B cell (primary cell): ENCODE measurements at regions not wholly inside any gene's neighbourhood (a gene's known extent, or its start where the extent isn't known, plus 50 kb on each side); places are given as distances from the start of the nearest gene placed in this dataset.

Experiments used
- ATAC-seq: fragments of 200-7000 bp; cut with Tn5 transposase; one replicate; pipeline ENCODE4 v1.10.0; 2021; ENCODE audit warnings: low read depth, mild to moderate bottlenecking, moderate number of reproducible peaks, moderate library complexity
- CTCF ChIA-PET: fragments of 350-600 bp; sonication (Branson Sonifier 250); formaldehyde crosslinking; loops from one replicate; lab custom pipeline; 2021; ENCODE audit warnings: antibody characterized with exemption, inconsistent platforms; lab: Charles Lee
- POLR2A ChIA-PET: fragments of 350-600 bp; sonication (Branson Sonifier 250); formaldehyde crosslinking; loops from one replicate; lab custom pipeline; 2021; ENCODE audit warnings: antibody characterized with exemption; lab: Charles Lee
- DNase-seq: peaks from one replicate; pipeline ENCODE4 v3.0.0; 2013
- H2AFZ ChIP-seq: 2 replicates; pipeline ENCODE4 v1.6.1; 2012; ENCODE audit warnings: mild to moderate bottlenecking, low read depth, low read length; ENCODE audit not compliant: insufficient read depth, poor library complexity, severe bottlenecking
- H3K27ac ChIP-seq, 2 donors: 1 replicate in 1 of 2; 2 replicates in 1 of 2; pipeline ENCODE4 v1.5.1; 2012 to 2013; ENCODE audit warnings: low read length in 2 of 2, mild to moderate bottlenecking in 2 of 2, moderate library complexity in 1 of 2
- H3K27me3 ChIP-seq, 4 experiments: fragments of 200-600 bp in 1 of 4; sonication (generic) in 1 of 4; replicated peaks in 1 of 4; 1 replicate in 2 of 4; 2 replicates in 2 of 4; pipeline versions ENCODE4 v1.6.1 to v1.7.0; 2013 to 2016; ENCODE audit warnings: low read length in 3 of 4, mild to moderate bottlenecking in 2 of 4, mixed read lengths in 1 of 4, moderate library complexity in 1 of 4; ENCODE audit not compliant: insufficient read depth in 4 of 4, control insufficient read depth in 3 of 4; ENCODE audit errors: control extremely low read depth in 1 of 4
- H3K36me3 ChIP-seq, 2 experiments: replicated peaks in 1 of 2; 1 replicate in 1 of 2; 2 replicates in 1 of 2; pipeline versions ENCODE4 v1.6.1 to v1.7.1; 2013; ENCODE audit warnings: low read length in 1 of 2; ENCODE audit not compliant: insufficient read depth in 2 of 2, control insufficient read depth in 1 of 2; ENCODE audit errors: control extremely low read depth in 1 of 2, extremely low read depth in 1 of 2
- H3K4me1 ChIP-seq, 2 donors: fragments of 200-600 bp in 1 of 2; sonication (generic) in 1 of 2; 1 replicate in 1 of 2; 2 replicates in 1 of 2; pipeline versions ENCODE4 v1.5.1 to v1.6.1; 2013 to 2017; ENCODE audit warnings: low read length in 2 of 2; ENCODE audit not compliant: control insufficient read depth in 2 of 2, insufficient read depth in 2 of 2
- H3K4me2 ChIP-seq: replicated peaks from 2 replicates; pipeline ENCODE3; 2012; ENCODE audit warnings: mild to moderate bottlenecking, low read depth, low read length; ENCODE audit not compliant: poor library complexity, severe bottlenecking
- H3K4me3 ChIP-seq, 5 experiments: fragments of 200-600 bp in 1 of 5; sonication (generic) in 1 of 5; 1 replicate in 3 of 5; 2 replicates in 2 of 5; pipeline versions ENCODE4 v1.5.1 to v1.7.0; 2011 to 2016; ENCODE audit warnings: low read length in 4 of 5, mild to moderate bottlenecking in 4 of 5, low read depth in 2 of 5, control low read depth in 1 of 5, moderate library complexity in 1 of 5; ENCODE audit not compliant: insufficient read depth in 1 of 5; ENCODE audit errors: control extremely low read depth in 1 of 5, extremely low read depth in 1 of 5
- H3K79me2 ChIP-seq: fragments of 200-600 bp; sonication (generic); one replicate; pipeline ENCODE4 v1.6.0; 2016; ENCODE audit warnings: low read length; ENCODE audit not compliant: control insufficient read depth, insufficient read depth
- H3K9ac ChIP-seq: fragments of 200-600 bp; sonication (generic); 2 replicates; pipeline ENCODE4 v1.6.1; 2017; ENCODE audit warnings: mild to moderate bottlenecking, low read length, moderate library complexity
- H3K9me3 ChIP-seq, 3 donors: one replicate each; pipeline versions ENCODE4 v1.6.1 to v1.7.1; 2013; ENCODE audit warnings: low read length in 2 of 3; ENCODE audit not compliant: control insufficient read depth in 2 of 3, insufficient read depth in 1 of 3; ENCODE audit errors: control extremely low read depth in 1 of 3
- H4K20me1 ChIP-seq: 2 replicates; pipeline ENCODE4 v1.6.0; 2012; ENCODE audit warnings: mild to moderate bottlenecking, low read length; ENCODE audit not compliant: insufficient read depth, control insufficient read depth, poor library complexity, severe bottlenecking
- H3K27ac Mint-ChIP-seq: one replicate; pipeline ENCODE4 v1.8.0; 2021; ENCODE audit warnings: mixed read lengths
- H3K27me3 Mint-ChIP-seq: one replicate; pipeline ENCODE4 v1.8.0; 2021; ENCODE audit warnings: mixed read lengths
- H3K4me1 Mint-ChIP-seq: one replicate; pipeline ENCODE4 v1.8.0; 2021; ENCODE audit warnings: mixed read lengths
- H3K4me3 Mint-ChIP-seq: one replicate; pipeline ENCODE4 v1.8.0; 2021; ENCODE audit warnings: mixed read lengths
- H3K9me3 Mint-ChIP-seq: one replicate; pipeline ENCODE4 v1.8.0; 2022; ENCODE audit warnings: mixed read lengths; ENCODE audit not compliant: insufficient read depth
- CTCF ChIP-seq: fragments of 200-600 bp; IDR thresholded peaks from one replicate; pipeline ENCODE4 v1.8.0; 2022; ENCODE audit warnings: antibody characterized with exemption, mild to moderate bottlenecking
- EZH2 ChIP-seq: IDR thresholded peaks from 2 replicates; pipeline ENCODE4 v1.6.1; 2012; ENCODE audit warnings: borderline replicate concordance, low read depth, mild to moderate bottlenecking, moderate library complexity, low read length; ENCODE audit not compliant: insufficient read depth, poor library complexity, severe bottlenecking
- WGBS: methylation state at CpG from one replicate; pipeline ENCODE4 v1.1.5; 2013; ENCODE audit warnings: missing lambda C conversion rate; ENCODE audit not compliant: insufficient coverage; 5-methylcytosine and 5-hydroxymethylcytosine counted together
- intact Hi-C: fragments of 100-400 bp; cut with micrococcal nuclease; formaldehyde crosslinking; loops from one replicate; pipeline ENCODE4 v1.10.0; 2022

- Histone ChIP-seq H3K4me2 (no peak overlapping the region), H3K27me3 (no peaks in the 10 kb centered on the region), H3K9ac (no peak overlapping the region), H3K4me3 (no peak overlapping the region), H3K9me3 (peaks cover 0 to 1% (median 0%) of the 10 kb centered on the region in 3 donors), H4K20me1 (no peaks in the 10 kb centered on the region), H3K79me2 (no peaks in the 10 kb centered on the region), H3K36me3 (no peaks in the 10 kb centered on the region), H3K4me1 (no peaks in the 10 kb centered on the region), H3K27ac (no peak overlapping the region), H2AFZ (no peak overlapping the region)
- H3K4me3 Mint-ChIP-seq: no peak overlapping the region
- no peak for ATAC-seq
- ChIA-PET POLR2A (no interaction called here), CTCF (no interaction called here)
- H3K4me1 Mint-ChIP-seq: no peaks in the 10 kb centered on the region
- no peak for DNase-seq
- TF ChIP-seq EZH2: no peak
- no peak for TF ChIP-seq CTCF
- H3K27me3 Mint-ChIP-seq: no peaks in the 10 kb centered on the region
- intact Hi-C loops: no loop called here
- H3K9me3 Mint-ChIP-seq: no peaks in the 10 kb centered on the region
- no peak overlapping the region for H3K27ac Mint-ChIP-seq
Measured at GRCh38 chr3:82800248-82800647, 1038.8 kb upstream of the GBE1 start.

DNA sequence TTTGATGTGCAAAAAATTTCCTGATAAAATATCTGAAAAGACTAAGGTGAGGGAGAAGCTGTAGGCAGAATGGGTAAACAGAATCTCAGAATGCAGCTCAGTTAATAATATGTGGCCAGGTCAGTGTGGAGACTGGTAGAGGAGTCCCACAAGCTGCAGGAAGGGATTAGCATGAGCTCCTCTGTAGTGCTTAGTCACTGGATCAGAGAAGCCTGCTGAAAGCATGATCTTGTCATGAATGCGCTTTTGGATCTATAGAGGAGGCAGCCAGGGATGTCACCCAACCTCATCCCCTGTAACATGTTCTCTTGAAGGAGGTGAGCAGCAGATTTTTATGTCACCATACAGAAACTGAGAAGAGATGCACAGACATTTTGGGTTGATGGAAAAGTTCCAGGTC, 1035.3 kb upstream of the GBE1 start:
- ATAC-seq: no peak
- no peaks in the 10 kb centered on the region for H3K4me1 Mint-ChIP-seq
- ChIA-PET CTCF (no interaction called here), POLR2A (no interaction called here)
- Histone ChIP-seq H4K20me1 (no peaks in the 10 kb centered on the region), H3K4me1 (no peaks in the 10 kb centered on the region), H3K9me3 (no peaks in the 10 kb centered on the region), H3K27ac (no peak overlapping the region), H3K27me3 (no peaks in the 10 kb centered on the region), H3K9ac (no peak overlapping the region), H3K4me3 (no peak overlapping the region), H2AFZ (no peak overlapping the region), H3K36me3 (no peaks in the 10 kb centered on the region), H3K4me2 (no peak overlapping the region), H3K79me2 (no peaks in the 10 kb centered on the region)
- TF ChIP-seq EZH2 (no peak), CTCF (no peak)
- H3K27ac Mint-ChIP-seq: no peak overlapping the region
- no peak overlapping the region for H3K4me3 Mint-ChIP-seq
- H3K9me3 Mint-ChIP-seq: no peaks in the 10 kb centered on the region
- no peaks in the 10 kb centered on the region for H3K27me3 Mint-ChIP-seq
- intact Hi-C loops: no loop called here
- WGBS: no CpG with 5 or more reads among the region's 1 CpG
- no peak for DNase-seq
